NCI-H345 (cell line): ENCODE measurements at regions not wholly inside any gene's neighbourhood (a gene's known extent, or its start where the extent isn't known, plus 50 kb on each side); places are given as distances from the start of the nearest gene placed in this dataset.
"Not testable (repeated sequence)": the region's sequence is repeated elsewhere in the genome, so short reads cannot be mapped to it uniquely, and the experiment has no call there.

Experiments
- DNase-seq: peaks from one replicate; lab custom pipeline; 2025; lab: John Stamatoyannopoulos, UW

DNA sequence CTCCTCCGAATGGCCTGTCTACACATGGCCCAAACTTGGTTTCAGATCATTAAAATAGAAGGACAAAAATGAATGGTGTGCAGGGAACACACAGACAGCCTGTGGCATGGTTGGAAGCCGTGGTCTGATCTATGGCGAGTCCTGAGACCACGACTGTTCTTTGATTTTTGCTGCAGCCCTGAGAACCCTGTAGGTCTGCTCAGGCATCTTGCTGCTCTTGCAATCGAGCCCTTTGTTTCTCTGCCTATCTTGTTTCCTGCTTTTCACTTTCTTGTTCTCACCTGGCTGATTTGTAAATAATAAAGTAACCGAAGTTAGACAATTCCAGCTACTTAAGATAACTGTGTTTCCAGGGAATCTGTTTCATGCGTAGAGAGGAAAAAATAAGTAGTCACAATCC is 54.1 kb upstream of the NBPF9 start:
- DNase-seq, result not testable (repeated sequence)

- not testable (repeated sequence) for DNase-seq
Observed at GRCh38 chr1:149158308-149158707, 55.0 kb upstream of the NBPF9 start.

- DNase-seq, result not testable (repeated sequence)
Observed at GRCh38 chr1:149163063-149163444, 59.7 kb upstream of the NBPF9 start.

- DNase-seq, result peak; percentile 54
Observed at GRCh38 chr1:149174765-149175164, 71.4 kb upstream of the NBPF9 start.

DNA sequence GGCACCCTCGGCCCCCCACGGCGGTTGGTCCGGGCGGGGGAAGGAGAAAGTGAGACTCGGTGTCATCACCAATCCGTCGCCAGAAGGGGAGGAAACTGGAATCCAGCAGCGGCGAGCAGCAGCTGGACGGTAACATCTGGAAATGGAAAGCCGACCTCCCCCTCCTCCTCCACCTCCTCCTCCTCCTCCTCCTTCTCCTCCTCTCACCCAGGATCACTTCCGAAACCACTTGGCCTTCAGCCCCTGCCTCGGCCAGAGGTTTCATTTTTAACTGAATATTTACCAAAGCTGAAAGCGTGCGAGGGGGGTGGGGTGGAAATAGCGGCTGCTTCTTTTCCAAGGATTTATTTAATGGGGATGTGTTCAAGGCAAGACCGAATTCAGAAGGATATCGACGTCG is 72.5 kb upstream of the NBPF9 start:
- DNase-seq, result not testable (repeated sequence)

DNA sequence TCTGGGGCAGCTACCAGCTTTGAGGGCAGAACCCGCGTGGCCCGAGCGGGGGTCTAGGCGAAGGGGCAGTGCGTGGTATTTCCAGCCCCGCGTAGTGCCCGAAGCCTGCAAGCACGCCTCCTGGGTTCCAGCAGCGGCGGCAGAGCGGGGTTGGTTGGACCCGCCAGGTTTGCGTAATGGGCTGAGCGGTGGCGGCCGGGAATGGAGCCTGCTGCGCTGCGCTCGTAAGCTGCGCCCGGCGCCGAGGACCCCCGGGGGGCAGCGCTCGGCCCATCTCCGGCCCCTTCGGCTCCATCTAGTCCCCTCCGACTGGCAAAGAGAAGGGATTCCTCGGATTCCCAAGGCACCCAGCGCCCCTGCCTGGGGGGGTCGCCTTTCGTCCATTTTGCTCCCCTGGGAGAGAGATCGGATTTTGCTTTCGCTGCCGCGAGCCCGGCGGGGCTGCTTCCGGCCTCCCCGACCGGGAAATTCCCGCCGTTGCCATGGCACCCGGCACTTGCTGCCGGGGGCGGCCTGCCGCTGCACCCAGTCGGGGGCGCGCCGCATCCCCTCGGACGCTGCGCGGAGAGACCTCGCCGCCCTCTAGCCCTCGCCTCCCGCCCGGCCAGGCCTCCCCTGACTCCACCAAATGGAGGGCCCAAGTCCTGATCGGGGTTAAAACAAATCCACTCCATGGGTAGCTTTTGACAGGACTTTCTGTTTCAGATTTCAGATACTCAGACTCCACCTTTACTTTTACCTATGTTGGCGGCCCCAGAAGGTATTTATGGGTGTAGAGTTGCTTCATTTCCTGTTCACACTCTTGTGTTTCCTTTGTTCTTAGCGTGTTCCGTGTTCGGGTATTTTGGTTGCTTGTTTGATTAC is 73.3 kb upstream of the NBPF9 start:
- peak; percentile 74 for DNase-seq

- DNase-seq, result not testable (repeated sequence)
Observed at GRCh38 chr1:149190742-149191141, 87.4 kb upstream of the NBPF9 start.

DNA sequence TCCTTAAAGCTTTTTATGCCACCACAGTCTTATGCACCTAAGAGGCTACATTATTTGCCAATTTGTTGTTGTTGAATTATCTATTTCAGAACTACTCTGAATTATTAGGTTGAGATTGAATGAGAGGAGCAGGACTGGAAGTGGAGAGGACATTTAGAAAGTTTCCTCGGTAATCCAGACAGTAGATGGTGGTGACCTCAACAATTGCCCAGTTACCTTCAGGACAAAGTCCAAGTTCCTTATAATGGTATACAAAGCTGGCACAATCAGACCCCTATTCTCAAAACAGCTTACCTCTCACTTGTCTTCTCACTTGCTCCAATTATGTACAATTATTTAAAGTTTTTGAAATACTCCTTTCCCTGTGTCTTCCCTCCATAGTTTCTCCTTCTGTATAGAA is 93.3 kb upstream of the NBPF9 start:
- not testable (repeated sequence) for DNase-seq

DNA sequence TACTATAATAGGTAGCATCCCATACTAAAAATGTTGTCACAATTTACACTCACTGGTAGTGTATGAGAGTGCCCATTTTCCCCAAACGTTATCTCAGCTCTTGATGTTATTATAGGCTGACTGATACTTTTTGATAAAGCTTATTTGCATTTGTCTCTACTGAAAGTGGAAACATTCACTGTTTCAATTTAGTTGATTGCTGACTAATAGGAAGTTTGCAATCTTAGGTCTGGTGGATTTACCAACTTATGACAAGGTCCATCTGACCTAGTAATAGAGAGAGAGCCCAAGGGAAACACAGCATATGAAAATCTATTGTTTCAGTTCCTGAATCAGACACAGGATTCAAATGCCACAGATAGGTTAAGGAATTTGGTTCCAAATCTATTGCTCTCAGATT is 97.2 kb upstream of the NBPF9 start:
- DNase-seq, result not testable (repeated sequence)

- DNase-seq, result not testable (repeated sequence)
Observed at GRCh38 chr1:149202283-149202682, 98.9 kb upstream of the NBPF9 start.

GRCh38 chr1:149204396-149204795 is 101.0 kb upstream of the NBPF9 start:
- DNase-seq, result not testable (repeated sequence)

DNA sequence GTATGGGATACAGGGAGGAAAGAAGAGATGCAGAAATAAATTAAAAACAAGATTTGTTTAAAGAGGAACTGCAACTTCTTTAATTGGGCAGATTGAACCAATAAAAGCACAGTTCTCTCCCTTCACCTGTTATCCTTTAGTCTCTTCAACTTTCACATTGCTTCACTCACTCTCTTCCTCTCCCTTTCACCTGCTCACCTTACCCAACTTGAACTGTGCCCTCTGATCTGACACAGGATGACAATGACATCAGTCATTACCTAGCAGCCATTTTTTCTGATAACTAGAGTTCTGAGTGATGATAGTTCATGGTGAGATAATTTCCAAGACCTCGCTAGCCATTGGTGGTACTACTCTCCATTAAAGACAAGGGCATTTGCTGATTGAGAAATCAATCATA is 105.5 kb upstream of the NBPF9 start:
- DNase-seq, result not testable (repeated sequence)

GRCh38 chr1:149211757-149212420 is 108.5 kb upstream of the NBPF9 start:
- DNase-seq, result not testable (repeated sequence)

DNA sequence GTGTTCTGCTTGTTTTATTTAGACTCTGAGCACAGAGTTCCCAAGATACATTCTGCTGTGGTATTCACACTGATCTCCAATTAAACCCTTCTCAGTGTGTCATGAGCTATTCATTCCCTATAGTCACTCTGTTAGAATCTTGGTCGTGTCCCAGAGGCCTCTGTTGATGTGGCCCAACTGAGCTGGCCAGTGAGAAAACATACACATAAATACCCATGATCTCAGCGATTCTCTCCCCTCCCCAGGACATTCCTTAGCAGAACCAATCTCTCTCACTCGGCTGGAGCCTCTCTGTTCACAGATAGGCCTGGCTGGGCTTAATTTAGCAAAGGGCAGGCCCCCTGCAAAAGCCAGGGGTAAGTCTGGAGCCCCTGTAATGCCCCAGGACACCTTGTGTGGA is 109.6 kb upstream of the NBPF9 start:
- not testable (repeated sequence) for DNase-seq

- DNase-seq, result not testable (repeated sequence)
Observed at GRCh38 chr1:149213673-149214072, 110.3 kb upstream of the NBPF9 start.

GRCh38 chr1:149218080-149218988 is 115.0 kb upstream of the NBPF9 start:
- not testable (repeated sequence) for DNase-seq

GRCh38 chr1:149219539-149219938 is 116.2 kb upstream of the NBPF9 start:
- not testable (repeated sequence) for DNase-seq

DNA sequence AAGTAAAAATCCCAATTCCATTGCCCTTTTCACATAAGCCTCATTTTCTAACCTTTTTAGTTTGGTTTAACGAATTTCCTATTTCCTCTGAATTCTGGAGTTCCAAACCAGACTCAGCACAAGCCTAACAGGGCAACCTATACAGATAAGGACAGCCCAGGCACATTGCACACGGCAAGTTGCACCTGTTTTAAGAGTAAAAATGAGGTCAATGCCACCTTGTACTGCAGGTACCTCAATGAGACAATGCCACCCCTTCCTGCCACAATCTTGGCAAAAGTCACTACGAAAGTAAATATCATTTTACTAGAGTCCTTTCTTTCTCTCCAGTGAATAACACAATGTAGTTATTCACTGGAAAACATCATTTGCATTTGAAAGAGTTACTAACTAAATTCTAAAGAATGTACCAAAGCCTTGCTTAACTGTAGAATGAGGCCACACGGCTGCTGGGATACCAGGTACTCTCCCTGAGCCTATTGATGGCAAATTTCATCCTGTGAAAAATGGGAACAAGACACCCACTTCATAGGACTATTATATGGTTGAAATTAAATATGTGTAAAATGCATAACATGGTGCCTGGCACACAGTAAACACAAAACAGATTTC is 117.2 kb upstream of the NBPF9 start:
- DNase-seq, result not testable (repeated sequence)

- not testable (repeated sequence) for DNase-seq
Observed at GRCh38 chr1:149227933-149228665, 124.7 kb upstream of the NBPF9 start.

GRCh38 chr1:149228672-149229585 is 125.6 kb upstream of the NBPF9 start:
- not testable (repeated sequence) for DNase-seq
